Hepatocyte (in vitro differentiated cells): ENCODE measurements at regions not wholly inside any gene's neighbourhood (a gene's known extent, or its start where the extent isn't known, plus 50 kb on each side); places are given as distances from the start of the nearest gene placed in this dataset.

Experiments
- DNase-seq: peaks from one replicate; pipeline ENCODE4 v3.0.0-alpha.2; 2016; ENCODE audit warnings: low spot score
- H2AFZ ChIP-seq: fragments of 200-600 bp; sonication (generic); 2 replicates; pipeline ENCODE4 v1.6.0; 2016; ENCODE audit warnings: antibody characterized with exemption, mild to moderate bottlenecking
- H3K27ac ChIP-seq: fragments of 200-600 bp; sonication (generic); 2 replicates; pipeline ENCODE4 v1.5.1; 2016; ENCODE audit warnings: mild to moderate bottlenecking
- H3K27me3 ChIP-seq: fragments of 200-600 bp; sonication (generic); 2 replicates; pipeline ENCODE4 v1.6.1; 2016
- H3K36me3 ChIP-seq: fragments of 200-600 bp; sonication (generic); replicated peaks from 2 replicates; pipeline ENCODE4 v1.5.1; 2016; ENCODE audit warnings: low read depth; ENCODE audit not compliant: insufficient read depth
- H3K4me1 ChIP-seq: fragments of 200-600 bp; sonication (generic); 2 replicates; pipeline ENCODE4 v1.5.1; 2016; ENCODE audit warnings: mild to moderate bottlenecking, moderate library complexity; ENCODE audit not compliant: insufficient read depth
- H3K4me2 ChIP-seq: fragments of 200-600 bp; sonication (generic); 2 replicates; pipeline ENCODE4 v1.6.0; 2016
- H3K4me3 ChIP-seq: fragments of 200-600 bp; sonication (generic); 2 replicates; pipeline ENCODE4 v1.5.1; 2016; ENCODE audit warnings: mild to moderate bottlenecking
- H3K79me2 ChIP-seq: fragments of 200-600 bp; sonication (generic); 2 replicates; pipeline ENCODE4 v1.6.0; 2017; ENCODE audit warnings: mild to moderate bottlenecking
- H3K9me2 ChIP-seq: fragments of 200-600 bp; sonication (generic); replicated peaks from 2 replicates; pipeline ENCODE4 v1.6.0; 2017; ENCODE audit warnings: mild to moderate bottlenecking; ENCODE audit not compliant: insufficient read depth
- H3K9me3 ChIP-seq: fragments of 200-600 bp; sonication (generic); 2 replicates; pipeline ENCODE4 v1.5.1; 2016; ENCODE audit warnings: low read depth, mild to moderate bottlenecking
- H4K20me1 ChIP-seq: fragments of 200-600 bp; sonication (generic); 2 replicates; pipeline ENCODE4 v1.6.0; 2016; ENCODE audit warnings: mild to moderate bottlenecking; ENCODE audit not compliant: insufficient read depth, poor library complexity, severe bottlenecking
- EZH2 ChIP-seq: fragments of 200-600 bp; sonication (generic); IDR thresholded peaks from 2 replicates; pipeline ENCODE4 v1.6.1; 2016; ENCODE audit warnings: antibody characterized with exemption, mild to moderate bottlenecking, borderline replicate concordance
- EZH2phosphoT487 ChIP-seq: fragments of 200-600 bp; sonication (generic); IDR thresholded peaks from one replicate; pipeline ENCODE4 v1.6.1; 2018; ENCODE audit warnings: antibody characterized with exemption, mild to moderate bottlenecking, low read depth, moderate library complexity; ENCODE audit not compliant: unreplicated experiment, severe bottlenecking
- WGBS: methylation state at CpG from one replicate; pipeline ENCODE4 v1.1.6; 2016; ENCODE audit warnings: low lambda C conversion rate; ENCODE audit errors: missing lambda C conversion rate; 5-methylcytosine and 5-hydroxymethylcytosine counted together
- TF ChIP-seq, protein P1 (sequence below): fragments of 200-600 bp; sonication (generic); IDR thresholded peaks from 2 replicates; pipeline ENCODE4 v1.5.1; 2016; ENCODE audit warnings: antibody characterized with exemption, mild to moderate bottlenecking; ENCODE audit not compliant: poor library complexity

- no peaks in the 10 kb centered on the region for H3K4me1 ChIP-seq
- peak; percentile 7 for DNase-seq
These were observed 308.7 kb downstream of the LRATD1 start for GRCh38 chr2:14941151-14941631.

DNA sequence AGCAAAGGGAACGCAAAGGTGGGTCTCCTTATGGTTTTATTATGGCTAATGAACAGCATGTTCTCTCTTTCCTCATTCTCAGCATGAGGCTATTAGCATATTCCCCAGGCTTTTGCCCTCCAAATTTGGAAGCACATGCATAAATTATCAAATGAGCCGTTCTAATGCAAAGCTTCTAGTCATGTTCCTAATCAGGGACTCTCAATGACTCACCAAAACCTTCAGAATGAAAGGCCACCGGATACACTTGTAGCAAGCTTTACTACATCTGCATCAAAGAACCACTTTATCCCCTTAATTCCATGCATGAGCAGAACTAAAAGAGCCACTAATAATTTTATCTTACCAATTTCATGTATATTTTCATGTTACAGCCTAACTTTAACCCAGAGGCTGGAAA, 310.5 kb downstream of the LRATD1 start:
- no peaks in the 10 kb centered on the region for H4K20me1 ChIP-seq
- H2AFZ ChIP-seq: no peak overlapping the region
- DNase-seq: no peak
- no peaks in the 10 kb centered on the region for H3K4me1 ChIP-seq
- no peak overlapping the region for H3K4me3 ChIP-seq
- H3K79me2 ChIP-seq: no peaks in the 10 kb centered on the region
- no peak overlapping the region for H3K4me2 ChIP-seq
- H3K27ac ChIP-seq: no peak overlapping the region
- no peaks in the 10 kb centered on the region for H3K9me2 ChIP-seq
- 80% methylated on average over 3 of the region's 3 CpGs for WGBS
- H3K36me3 ChIP-seq: no peaks in the 10 kb centered on the region
- H3K9me3 ChIP-seq: no peaks in the 10 kb centered on the region
- no peak for TF ChIP-seq EZH2
- no peak for TF ChIP-seq EZH2phosphoT487
- TF ChIP-seq, protein P1, sequence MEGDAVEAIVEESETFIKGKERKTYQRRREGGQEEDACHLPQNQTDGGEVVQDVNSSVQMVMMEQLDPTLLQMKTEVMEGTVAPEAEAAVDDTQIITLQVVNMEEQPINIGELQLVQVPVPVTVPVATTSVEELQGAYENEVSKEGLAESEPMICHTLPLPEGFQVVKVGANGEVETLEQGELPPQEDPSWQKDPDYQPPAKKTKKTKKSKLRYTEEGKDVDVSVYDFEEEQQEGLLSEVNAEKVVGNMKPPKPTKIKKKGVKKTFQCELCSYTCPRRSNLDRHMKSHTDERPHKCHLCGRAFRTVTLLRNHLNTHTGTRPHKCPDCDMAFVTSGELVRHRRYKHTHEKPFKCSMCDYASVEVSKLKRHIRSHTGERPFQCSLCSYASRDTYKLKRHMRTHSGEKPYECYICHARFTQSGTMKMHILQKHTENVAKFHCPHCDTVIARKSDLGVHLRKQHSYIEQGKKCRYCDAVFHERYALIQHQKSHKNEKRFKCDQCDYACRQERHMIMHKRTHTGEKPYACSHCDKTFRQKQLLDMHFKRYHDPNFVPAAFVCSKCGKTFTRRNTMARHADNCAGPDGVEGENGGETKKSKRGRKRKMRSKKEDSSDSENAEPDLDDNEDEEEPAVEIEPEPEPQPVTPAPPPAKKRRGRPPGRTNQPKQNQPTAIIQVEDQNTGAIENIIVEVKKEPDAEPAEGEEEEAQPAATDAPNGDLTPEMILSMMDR: no peak
- H3K27me3 ChIP-seq: no peaks in the 10 kb centered on the region

More at GRCh38 chr2:14941151-14941631, 308.7 kb downstream of the LRATD1 start:
- Histone ChIP-seq H3K9me2 (no peaks in the 10 kb centered on the region), H3K27ac (no peak overlapping the region), H3K79me2 (no peaks in the 10 kb centered on the region), H4K20me1 (no peaks in the 10 kb centered on the region), H3K27me3 (no peaks in the 10 kb centered on the region), H2AFZ (no peak overlapping the region), H3K9me3 (no peaks in the 10 kb centered on the region), H3K4me2 (no peak overlapping the region), H3K36me3 (no peaks in the 10 kb centered on the region), H3K4me3 (no peak overlapping the region)
- WGBS: 71% methylated on average over 4 of the region's 4 CpGs
- TF ChIP-seq EZH2 (no peak), EZH2phosphoT487 (no peak)
- TF ChIP-seq, protein P1: no peak

DNA sequence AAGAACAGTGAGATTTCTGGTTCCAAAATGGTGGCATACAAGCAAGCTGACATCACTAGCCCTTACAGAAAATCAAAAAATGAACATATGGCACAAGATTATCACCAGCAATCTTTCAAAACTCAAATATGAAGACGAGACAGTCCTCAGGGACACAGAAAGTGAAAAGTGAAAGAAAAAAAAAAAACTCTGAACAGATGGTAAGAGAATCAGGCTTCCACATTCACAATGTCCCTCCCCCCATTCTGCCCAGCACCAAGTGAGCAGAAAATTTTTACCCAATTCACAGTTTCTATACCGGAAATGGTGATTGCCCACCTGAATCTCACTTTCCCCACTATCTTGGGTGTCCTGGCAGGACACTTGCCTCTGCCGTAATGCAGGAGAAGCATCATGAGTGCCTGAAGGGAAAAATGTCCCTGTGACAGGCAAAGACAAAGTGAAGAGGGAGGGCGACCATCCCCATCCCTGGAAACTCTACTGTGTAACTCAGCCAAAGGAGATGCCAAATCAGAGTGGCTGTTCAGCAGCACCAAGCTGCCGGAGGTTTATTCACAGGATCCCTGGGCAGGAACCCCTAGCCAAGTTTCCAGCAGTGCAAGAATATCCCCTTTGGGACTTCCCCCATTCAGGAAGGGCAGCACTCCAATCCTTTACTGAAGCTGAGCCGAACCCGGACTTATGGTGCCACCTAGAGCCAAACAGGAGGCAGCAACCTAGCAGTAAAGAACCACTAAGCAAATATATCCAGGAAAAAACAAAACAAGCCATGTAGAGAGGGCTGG, 312.2 kb downstream of the LRATD1 start:
- no peaks in the 10 kb centered on the region for H3K36me3 ChIP-seq
- no peaks in the 10 kb centered on the region for H3K9me3 ChIP-seq
- DNase-seq: peak; percentile 24
- H3K27ac ChIP-seq: no peak overlapping the region
- H3K4me1 ChIP-seq: no peaks in the 10 kb centered on the region
- H3K9me2 ChIP-seq: no peaks in the 10 kb centered on the region
- no peak for TF ChIP-seq EZH2
- TF ChIP-seq, protein P1: peak; percentile 34
- 65% methylated on average over 7 of the region's 7 CpGs for WGBS
- H2AFZ ChIP-seq: no peak overlapping the region
- H4K20me1 ChIP-seq: no peaks in the 10 kb centered on the region
- H3K79me2 ChIP-seq: no peaks in the 10 kb centered on the region
- H3K27me3 ChIP-seq: no peaks in the 10 kb centered on the region
- no peak overlapping the region for H3K4me3 ChIP-seq
- no peak overlapping the region for H3K4me2 ChIP-seq
